ENCODE measurements at regions not wholly inside any gene's neighbourhood (a gene's known extent, or its start where the extent isn't known, plus 50 kb on each side); places are given as distances from the start of the nearest gene placed in this dataset.

- DNase-seq (ENCODE audit: low spot score): no peak
- H3K9me3 ChIP-seq (ENCODE audit: low read depth): no peaks in the 10 kb centered on the region
- no peaks in the 10 kb centered on the region for H4K20me1 ChIP-seq (ENCODE audit: insufficient read depth, poor library complexity, severe bottlenecking)
- TF ChIP-seq EZH2phosphoT487 (IDR thresholded peaks at IDR 0.05; ENCODE audit: low read depth, severe bottlenecking, unreplicated experiment): no peak
- TF ChIP-seq, protein P1, sequence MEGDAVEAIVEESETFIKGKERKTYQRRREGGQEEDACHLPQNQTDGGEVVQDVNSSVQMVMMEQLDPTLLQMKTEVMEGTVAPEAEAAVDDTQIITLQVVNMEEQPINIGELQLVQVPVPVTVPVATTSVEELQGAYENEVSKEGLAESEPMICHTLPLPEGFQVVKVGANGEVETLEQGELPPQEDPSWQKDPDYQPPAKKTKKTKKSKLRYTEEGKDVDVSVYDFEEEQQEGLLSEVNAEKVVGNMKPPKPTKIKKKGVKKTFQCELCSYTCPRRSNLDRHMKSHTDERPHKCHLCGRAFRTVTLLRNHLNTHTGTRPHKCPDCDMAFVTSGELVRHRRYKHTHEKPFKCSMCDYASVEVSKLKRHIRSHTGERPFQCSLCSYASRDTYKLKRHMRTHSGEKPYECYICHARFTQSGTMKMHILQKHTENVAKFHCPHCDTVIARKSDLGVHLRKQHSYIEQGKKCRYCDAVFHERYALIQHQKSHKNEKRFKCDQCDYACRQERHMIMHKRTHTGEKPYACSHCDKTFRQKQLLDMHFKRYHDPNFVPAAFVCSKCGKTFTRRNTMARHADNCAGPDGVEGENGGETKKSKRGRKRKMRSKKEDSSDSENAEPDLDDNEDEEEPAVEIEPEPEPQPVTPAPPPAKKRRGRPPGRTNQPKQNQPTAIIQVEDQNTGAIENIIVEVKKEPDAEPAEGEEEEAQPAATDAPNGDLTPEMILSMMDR (IDR thresholded peaks at IDR 0.05; ENCODE audit: poor library complexity): no peak
- no peak for TF ChIP-seq EZH2 (IDR thresholded peaks at IDR 0.05; ENCODE audit: borderline replicate concordance)
- H3K9me2 ChIP-seq (replicated peaks; ENCODE audit: insufficient read depth): no peaks in the 10 kb centered on the region
- no peak overlapping the region for H2AFZ ChIP-seq
- H3K79me2 ChIP-seq: no peaks in the 10 kb centered on the region
- H3K27ac ChIP-seq: no peak overlapping the region
- H3K36me3 ChIP-seq (replicated peaks; ENCODE audit: insufficient read depth, low read depth): no peaks in the 10 kb centered on the region
- H3K4me1 ChIP-seq (ENCODE audit: insufficient read depth): no peaks in the 10 kb centered on the region
- H3K4me3 ChIP-seq: no peak overlapping the region
- H3K27me3 ChIP-seq: no peaks in the 10 kb centered on the region
- H3K4me2 ChIP-seq: no peak overlapping the region
Measured at GRCh38 chr15:97717806-97718205, 242.7 kb upstream of the ARRDC4 start.

DNA sequence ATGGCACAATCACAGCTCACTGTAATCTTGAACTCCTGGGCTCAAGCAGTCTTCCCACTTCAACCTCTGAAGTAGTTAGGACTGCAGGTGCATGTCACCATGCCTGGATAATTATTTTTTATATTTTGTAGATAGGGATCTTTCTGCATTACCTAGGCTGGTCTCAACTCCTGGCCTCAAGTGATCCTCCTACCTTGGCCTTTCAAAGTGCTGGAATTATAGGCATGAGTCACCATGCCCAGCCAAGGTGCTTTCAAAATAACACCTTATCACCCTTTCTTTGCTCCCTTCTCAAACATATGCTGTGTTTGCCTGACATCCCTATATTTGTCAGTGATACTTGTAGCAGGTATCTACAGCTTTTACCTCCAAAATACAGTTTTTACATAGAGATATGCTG, 242.0 kb upstream of the ARRDC4 start:
- Histone ChIP-seq H3K79me2 (no peaks in the 10 kb centered on the region), H3K9me3 (ENCODE audit: low read depth) (no peaks in the 10 kb centered on the region), H3K4me1 (ENCODE audit: insufficient read depth) (no peaks in the 10 kb centered on the region), H3K4me2 (no peak overlapping the region), H2AFZ (no peak overlapping the region), H3K27me3 (no peaks in the 10 kb centered on the region), H3K36me3 (replicated peaks; ENCODE audit: insufficient read depth, low read depth) (no peaks in the 10 kb centered on the region), H3K9me2 (replicated peaks; ENCODE audit: insufficient read depth) (no peaks in the 10 kb centered on the region), H3K4me3 (no peak overlapping the region), H4K20me1 (ENCODE audit: insufficient read depth, poor library complexity, severe bottlenecking) (no peaks in the 10 kb centered on the region), H3K27ac (no peak overlapping the region)
- DNase-seq (ENCODE audit: low spot score): no peak
- TF ChIP-seq, protein P1 (IDR thresholded peaks at IDR 0.05; ENCODE audit: poor library complexity): no peak
- TF ChIP-seq EZH2 (IDR thresholded peaks at IDR 0.05; ENCODE audit: borderline replicate concordance): no peak
- TF ChIP-seq EZH2phosphoT487 (IDR thresholded peaks at IDR 0.05; ENCODE audit: low read depth, severe bottlenecking, unreplicated experiment): no peak

DNA sequence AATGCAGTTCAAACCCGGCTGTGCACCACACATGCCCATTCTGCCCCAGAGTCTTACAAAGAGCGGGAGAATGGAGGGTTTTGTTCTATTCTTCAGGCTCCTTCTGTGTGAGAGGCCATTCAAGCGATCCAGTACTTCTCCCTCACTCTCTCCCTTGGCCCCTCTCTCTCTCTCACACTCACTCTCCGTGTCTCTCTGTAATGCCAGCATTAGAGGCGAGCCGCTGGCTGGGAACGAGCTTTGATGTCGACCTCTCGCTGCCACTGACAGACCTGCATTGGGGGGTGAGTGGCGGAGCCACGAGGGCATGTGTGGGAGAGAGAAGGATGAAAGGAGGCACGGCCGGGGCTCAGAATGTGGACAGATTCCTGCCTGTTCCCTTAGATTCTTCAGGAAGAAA, 231.7 kb upstream of the ARRDC4 start:
- Histone ChIP-seq H3K4me1 (ENCODE audit: insufficient read depth) (no peaks in the 10 kb centered on the region), H3K9me3 (ENCODE audit: low read depth) (no peaks in the 10 kb centered on the region), H3K4me2 (no peak overlapping the region), H3K4me3 (no peak overlapping the region), H3K79me2 (no peaks in the 10 kb centered on the region), H3K27ac (no peak overlapping the region), H4K20me1 (ENCODE audit: insufficient read depth, poor library complexity, severe bottlenecking) (no peaks in the 10 kb centered on the region), H3K27me3 (peaks cover 12% of the 10 kb centered on the region), H2AFZ (no peak overlapping the region), H3K36me3 (replicated peaks; ENCODE audit: insufficient read depth, low read depth) (no peaks in the 10 kb centered on the region), H3K9me2 (replicated peaks; ENCODE audit: insufficient read depth) (no peaks in the 10 kb centered on the region)
- no peak for DNase-seq (ENCODE audit: low spot score)
- WGBS (ENCODE audit: low lambda C conversion rate, missing lambda C conversion rate): 69% methylated on average over 13 of the region's 13 CpGs
- TF ChIP-seq, protein P1 (IDR thresholded peaks at IDR 0.05; ENCODE audit: poor library complexity): no peak
- TF ChIP-seq EZH2 (IDR thresholded peaks at IDR 0.05; ENCODE audit: borderline replicate concordance): no peak
- TF ChIP-seq EZH2phosphoT487 (IDR thresholded peaks at IDR 0.05; ENCODE audit: low read depth, severe bottlenecking, unreplicated experiment): no peak

DNA sequence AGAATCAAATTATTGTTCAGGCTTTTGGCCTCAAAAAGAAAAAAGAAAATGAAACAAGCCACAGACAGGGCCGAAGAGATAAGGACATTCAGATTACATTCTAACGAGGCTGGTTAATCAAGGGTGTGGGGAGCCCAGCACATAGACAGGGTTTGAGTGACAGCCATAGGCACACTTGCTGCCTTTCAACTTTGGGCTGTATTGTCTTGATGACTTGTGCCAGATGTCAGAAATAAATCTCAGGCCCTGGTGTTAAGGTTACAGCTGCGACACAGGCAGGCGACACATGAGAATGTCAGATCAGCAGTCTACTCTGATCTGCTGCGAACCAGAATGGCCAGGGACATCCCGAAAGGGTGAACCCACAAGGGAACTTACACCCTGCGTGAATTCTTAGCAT, 231.2 kb upstream of the ARRDC4 start:
- Histone ChIP-seq H3K27me3 (peaks cover 12% of the 10 kb centered on the region), H3K9me3 (ENCODE audit: low read depth) (no peaks in the 10 kb centered on the region), H2AFZ (no peak overlapping the region), H3K27ac (no peak overlapping the region), H3K36me3 (replicated peaks; ENCODE audit: insufficient read depth, low read depth) (no peaks in the 10 kb centered on the region), H3K4me3 (no peak overlapping the region), H3K4me2 (no peak overlapping the region), H3K79me2 (no peaks in the 10 kb centered on the region), H3K4me1 (ENCODE audit: insufficient read depth) (no peaks in the 10 kb centered on the region), H3K9me2 (replicated peaks; ENCODE audit: insufficient read depth) (no peaks in the 10 kb centered on the region), H4K20me1 (ENCODE audit: insufficient read depth, poor library complexity, severe bottlenecking) (no peaks in the 10 kb centered on the region)
- 78% methylated on average over 7 of the region's 7 CpGs for WGBS (ENCODE audit: low lambda C conversion rate, missing lambda C conversion rate)
- TF ChIP-seq, protein P1 (IDR thresholded peaks at IDR 0.05; ENCODE audit: poor library complexity): no peak
- TF ChIP-seq EZH2phosphoT487 (IDR thresholded peaks at IDR 0.05; ENCODE audit: low read depth, severe bottlenecking, unreplicated experiment) (no peak), EZH2 (IDR thresholded peaks at IDR 0.05; ENCODE audit: borderline replicate concordance) (no peak)
- no peak for DNase-seq (ENCODE audit: low spot score)
